Caki2 (cell line): ENCODE measurements at regions not wholly inside any gene's neighbourhood (a gene's known extent, or its start where the extent isn't known, plus 50 kb on each side); places are given as distances from the start of the nearest gene placed in this dataset.

Experiments used
- DNase-seq: peaks from one replicate; pipeline ENCODE4 v3.0.0-alpha.2; 2015; ENCODE audit warnings: low read depth
- in situ Hi-C: cut with HindIII; loops from 2 replicates; pipeline ENCODE4 v1.10.0; 2016; ENCODE audit warnings: low sequenced_read_pairs, low pct_unique_long_range_greater_than_20kb, mixed read lengths

DNA sequence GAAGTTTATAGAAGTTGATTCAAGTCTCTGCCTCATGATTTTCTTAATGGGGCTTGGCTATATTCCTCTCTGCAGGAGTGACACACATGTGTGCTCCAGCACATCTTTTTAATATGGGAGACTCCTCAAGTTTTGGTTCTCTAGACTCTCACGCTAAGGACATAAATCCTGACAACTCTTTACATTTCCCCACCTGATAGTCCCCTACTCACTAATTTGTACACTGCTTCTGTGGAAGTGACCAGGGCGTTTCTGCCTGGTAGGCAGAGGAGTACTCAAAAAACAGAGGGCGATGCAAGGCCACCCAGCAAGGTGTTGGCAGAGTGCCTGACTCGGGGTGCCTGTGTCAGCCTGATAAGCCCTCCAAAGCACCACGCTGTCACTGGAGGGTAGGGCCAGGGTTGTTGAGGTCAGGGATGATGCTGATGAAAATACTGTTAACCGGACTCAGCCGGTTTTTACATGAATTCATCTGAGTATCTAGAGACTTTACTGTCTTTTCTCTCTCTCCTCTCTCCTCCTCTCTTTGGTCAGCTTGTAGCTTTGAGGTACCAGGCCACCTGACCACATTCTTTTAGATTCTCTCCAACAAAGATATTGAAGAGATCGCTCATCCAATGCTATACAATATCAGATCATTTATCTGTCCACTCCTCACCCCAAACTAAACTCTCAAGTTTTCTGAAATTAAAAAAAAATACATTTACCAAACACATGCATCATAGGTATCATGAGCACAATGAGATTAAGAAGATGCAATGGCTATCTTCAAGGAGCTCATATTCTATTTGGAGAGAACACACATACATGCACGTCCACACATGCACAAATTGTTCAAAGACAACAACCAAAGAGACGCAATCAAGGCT, 205.2 kb downstream of the PIK3R1 start:
- in situ Hi-C loops = no loop called here
- DNase-seq = no peak

DNA sequence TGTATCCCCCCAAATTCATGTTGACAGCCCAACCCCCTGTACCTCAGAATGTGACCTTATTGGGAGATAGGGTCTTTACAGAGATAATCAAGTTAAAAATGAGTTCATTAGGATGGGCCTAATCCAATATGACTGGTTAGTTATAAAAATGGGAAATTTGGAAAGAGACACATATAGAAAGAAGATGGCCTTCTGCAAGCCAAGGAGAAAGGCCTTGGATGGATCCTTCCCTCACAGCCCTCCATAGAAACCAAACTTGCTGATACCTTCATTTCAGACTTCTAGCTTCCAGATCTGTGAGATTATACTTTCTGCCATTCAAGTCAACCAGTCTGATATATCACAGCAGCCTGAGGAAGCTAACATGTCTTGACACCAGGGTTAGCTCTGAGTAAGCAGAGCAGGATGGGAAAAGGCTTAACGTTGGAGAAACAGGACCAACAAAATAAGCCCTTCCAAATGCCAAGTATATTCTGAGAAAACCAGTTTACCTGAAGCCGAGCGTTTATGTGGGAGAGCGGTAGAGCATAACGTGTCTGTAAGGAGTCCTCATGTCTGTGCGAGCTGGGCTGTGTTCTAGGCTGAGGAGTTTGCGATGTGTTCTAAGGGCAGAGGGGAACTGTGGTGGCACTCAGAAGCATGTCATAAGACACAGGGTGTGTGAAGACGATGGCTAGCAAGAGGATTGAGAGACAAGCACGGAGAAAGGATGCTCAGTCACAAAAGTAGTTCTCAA, 206.1 kb downstream of the PIK3R1 start:
- in situ Hi-C loops = no loop called here
- no peak for DNase-seq

DNA sequence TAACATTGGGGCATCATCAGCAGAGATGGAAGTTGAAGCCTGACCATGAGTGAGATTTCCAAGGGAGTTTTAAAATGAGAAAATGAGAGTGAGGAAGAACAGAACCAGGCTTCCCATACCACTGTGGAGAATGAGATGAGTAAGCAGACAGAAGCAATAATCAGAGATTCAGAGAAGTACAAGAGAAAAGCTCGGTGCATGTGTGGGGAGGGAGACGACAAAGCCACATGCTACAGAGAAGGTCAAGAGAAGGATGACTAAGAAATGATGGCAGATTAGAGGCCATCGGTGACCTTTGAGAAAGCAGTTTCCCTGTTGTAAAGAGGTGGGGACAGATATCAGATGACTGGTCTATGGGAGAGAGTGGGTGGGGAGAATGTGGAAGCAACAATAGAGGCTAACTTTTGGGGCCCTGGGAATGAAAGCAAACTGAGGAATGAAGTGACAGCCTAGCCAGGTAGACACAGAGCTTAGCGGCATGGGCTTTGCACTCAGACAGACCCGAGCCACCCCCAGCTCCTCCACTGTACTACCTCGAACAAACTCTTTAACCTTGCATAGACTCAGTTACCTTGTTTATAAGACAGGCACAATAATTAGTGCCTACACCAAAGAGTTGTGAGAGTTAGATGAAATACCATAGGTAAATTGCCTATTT, 207.7 kb downstream of the PIK3R1 start:
- in situ Hi-C loops = no loop called here
- DNase-seq = no peak

DNA sequence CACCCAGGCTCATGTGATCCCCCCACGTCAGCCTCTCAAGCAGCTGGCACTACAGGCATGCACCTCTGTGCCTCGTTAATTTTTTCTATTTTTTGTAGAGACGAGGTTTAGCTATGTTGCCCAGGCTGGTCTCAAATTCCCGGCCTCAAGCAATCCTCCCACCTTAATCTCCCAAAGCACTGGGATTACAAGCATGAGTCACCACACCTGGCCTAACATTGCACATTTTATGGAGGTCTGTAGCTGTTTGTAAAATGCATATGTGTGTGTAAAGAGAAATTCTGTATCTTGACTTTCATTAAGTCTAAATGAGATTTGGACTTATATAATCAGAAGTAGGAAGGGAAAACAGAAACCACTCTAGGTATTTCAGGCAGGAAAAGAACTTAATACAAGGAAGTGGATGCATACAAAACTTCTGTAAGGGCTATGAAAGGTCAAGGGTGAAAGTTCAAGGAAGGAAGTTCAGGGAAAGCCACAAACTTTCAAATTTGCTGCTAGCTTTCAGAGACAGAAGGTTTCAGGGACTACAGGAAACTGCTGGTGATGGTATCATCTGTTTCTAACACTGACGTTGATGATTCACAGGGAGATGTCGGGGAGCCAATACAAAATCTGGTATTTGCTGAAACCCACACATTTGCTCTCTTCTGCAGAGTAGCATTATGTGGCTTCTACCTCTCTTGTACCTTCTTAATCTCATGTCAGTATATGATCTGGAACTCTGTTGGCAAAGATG, 209.4 kb downstream of the PIK3R1 start:
- in situ Hi-C loops = no loop called here

DNA sequence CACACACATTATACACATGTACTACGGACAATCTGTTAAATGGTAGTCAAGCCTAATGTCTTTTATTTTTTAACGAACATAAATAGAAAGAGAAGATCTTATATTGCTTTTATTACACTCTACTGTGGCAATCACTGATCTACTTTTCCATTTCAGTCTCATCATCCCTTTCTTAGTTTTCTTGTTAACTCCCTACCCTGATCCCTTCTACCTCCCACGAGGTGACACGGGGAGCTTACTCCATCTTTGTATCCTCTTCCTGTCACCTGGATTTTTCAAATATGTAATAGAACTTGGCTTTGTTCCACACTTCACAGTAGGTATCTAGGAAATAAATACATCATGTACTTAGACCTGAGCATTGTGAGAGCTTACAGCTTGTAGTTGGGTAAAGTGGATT, 211.0 kb downstream of the PIK3R1 start:
- no peak for DNase-seq

More for the DNA sequence above, 209.4 kb downstream of the PIK3R1 start:
- DNase-seq = no peak

DNA sequence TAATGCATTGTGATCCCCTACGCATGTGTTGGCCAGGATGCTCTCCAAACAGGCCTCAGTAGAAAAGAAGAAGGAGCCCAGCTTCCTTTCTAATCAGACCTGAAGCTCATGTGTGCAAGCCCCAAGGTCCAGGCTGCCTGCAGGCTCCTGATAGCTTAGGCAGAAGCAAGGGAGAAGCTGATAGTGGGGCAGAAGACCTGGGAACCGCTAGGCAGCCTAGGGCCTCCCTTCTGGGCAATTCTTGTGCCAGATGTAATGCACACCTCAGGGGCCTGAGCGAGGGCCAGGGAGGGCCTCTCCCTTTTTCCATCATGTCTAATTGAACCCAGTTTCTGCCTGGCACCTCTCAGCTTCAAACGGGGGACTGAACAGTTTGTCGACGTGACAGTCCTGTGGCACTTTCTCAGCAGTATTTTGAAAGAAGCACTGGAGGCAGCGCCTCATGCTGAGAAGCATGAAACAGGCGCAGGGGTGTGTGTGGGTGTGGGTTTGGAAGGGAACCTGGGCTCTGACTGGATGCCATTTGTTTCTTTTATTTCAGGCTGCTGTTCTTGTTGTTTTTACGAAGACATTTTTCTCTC, 212.8 kb downstream of the PIK3R1 start:
- no peak for DNase-seq
- in situ Hi-C loops = no loop called here

More for the DNA sequence above, 211.0 kb downstream of the PIK3R1 start:
- in situ Hi-C loops = no loop called here

DNA sequence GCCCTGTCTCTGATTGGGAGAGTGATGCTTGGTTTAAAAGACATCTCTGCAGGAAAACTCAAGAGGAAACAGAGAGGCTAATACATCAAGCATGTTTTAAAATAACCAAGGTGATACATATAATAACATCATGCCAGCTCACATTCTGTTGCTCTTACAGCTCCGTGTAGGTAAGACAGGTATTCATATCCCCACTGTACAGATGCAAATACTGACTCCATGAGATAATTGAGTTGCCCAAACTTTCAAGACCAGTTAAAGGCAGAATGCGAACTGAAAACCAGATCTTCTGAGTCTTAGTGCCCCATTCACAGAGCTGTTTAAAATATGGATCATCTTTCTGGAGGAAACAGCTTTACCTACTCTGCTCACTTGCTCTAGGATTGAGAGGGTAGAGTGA, 214.0 kb downstream of the PIK3R1 start:
- DNase-seq = no peak
- in situ Hi-C loops = no loop called here

DNA sequence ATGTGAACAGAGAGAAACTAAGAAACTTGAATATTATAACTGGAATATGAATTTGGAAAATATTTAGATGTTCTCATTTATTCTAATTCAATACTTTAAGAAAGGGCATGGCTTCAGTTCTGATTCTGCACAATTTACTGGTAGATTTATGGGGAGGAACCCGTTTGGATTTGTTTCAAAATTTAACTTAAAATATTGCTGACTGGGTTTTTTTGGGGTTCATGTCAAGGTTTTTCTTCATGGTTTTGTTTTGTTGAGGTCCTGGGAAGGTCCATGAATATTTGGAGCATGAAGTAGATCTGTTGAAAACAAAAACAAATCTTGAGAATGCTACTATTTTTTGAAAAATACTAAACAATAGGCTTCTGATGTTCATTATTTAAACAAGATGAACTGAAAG, 214.7 kb downstream of the PIK3R1 start:
- DNase-seq = no peak
- in situ Hi-C loops = no loop called here

DNA sequence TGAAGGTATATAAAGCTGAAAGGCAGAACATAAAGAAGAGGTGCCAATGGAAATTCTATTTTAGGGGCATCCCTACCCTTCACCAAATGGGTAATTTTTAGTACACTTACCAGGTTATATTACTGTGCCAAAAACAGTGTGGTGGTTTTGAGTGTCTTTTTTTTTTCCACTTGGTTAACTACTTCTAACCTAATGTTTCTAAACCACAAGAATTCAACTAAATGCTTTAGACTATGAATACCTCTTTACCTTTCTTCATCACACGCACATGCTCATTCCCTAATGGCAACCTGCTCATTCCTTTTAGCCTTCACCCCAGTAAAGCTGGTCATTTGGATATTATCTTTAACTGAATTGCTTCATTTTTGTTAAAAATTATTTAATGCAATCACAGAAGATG, 215.6 kb downstream of the PIK3R1 start:
- in situ Hi-C loops = no loop called here
- DNase-seq = peak; percentile 29

DNA sequence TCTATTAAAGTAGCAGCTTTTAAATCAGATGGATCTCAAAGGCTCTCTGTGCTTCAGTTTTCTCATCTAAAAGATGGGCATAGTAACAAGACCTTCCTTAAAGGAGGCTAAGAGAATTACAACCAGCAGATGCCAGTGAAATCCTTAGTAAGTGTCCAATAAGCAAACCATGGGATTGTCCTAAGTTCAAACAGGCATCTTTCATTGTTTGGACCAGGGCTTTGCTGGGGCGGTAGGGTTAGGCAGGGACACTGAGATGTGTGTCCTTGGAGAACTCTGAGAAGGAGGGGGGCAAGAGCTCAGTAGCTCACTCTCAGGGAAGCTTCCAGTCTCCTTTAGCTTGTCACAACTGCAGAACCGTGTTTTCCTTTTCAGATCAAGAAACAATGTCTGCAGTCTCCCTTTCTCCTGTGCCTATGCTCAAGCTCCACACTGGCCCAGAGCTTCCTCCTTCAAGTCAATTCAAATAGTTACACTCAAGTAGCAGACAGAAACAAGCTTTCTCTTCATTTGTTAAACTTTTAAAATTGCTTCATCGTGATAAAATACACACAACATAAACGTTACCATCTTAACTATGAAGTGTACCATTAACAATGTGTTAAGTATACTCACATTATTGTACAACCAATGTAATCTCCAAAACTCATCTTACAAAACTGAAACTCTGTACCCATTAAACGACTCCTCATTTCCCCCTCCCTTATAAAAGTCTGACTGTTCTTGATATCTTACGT, 216.2 kb downstream of the PIK3R1 start:
- in situ Hi-C loops = no loop called here
- peak; percentile 19 for DNase-seq

DNA sequence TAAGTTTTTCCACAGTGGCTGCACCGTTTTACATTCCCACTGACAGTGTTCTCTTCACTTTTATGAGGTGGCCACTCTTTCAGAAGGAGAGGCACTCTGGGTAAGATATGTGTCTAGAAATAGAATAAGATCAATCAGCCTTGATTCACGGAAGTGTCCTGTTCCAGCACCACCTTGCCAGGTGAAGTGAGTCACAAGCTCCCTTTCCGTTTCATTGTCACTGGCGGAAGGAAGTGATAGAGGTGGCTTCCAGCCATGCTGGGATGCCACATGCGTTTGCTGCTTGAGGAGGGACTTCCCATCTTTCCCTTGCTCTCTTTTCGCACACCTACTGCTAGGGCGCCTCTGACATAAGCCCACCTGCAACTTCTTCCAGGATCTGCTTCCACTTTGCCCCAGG, 217.1 kb downstream of the PIK3R1 start:
- in situ Hi-C loops = no loop called here
- DNase-seq = no peak

DNA sequence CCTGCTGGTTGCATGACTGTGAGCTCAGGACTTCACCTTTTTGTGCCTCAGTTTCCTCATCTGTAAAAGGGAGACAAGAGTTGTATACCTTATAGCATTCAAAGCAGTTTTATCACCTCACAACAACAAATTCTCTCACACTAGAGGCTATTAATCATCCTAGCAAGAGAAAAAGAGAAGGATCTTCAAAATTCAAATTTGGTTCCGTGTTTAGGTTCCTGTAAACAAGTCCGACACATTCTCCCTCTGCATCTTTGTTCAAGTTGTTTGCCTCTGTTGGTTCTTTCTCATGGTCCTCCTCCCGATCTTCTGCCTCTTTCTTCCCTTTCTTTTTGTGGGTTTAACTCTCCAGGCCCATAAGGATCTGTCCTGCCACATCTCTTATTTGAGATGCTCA, 218.0 kb downstream of the PIK3R1 start:
- in situ Hi-C loops = no loop called here

DNA sequence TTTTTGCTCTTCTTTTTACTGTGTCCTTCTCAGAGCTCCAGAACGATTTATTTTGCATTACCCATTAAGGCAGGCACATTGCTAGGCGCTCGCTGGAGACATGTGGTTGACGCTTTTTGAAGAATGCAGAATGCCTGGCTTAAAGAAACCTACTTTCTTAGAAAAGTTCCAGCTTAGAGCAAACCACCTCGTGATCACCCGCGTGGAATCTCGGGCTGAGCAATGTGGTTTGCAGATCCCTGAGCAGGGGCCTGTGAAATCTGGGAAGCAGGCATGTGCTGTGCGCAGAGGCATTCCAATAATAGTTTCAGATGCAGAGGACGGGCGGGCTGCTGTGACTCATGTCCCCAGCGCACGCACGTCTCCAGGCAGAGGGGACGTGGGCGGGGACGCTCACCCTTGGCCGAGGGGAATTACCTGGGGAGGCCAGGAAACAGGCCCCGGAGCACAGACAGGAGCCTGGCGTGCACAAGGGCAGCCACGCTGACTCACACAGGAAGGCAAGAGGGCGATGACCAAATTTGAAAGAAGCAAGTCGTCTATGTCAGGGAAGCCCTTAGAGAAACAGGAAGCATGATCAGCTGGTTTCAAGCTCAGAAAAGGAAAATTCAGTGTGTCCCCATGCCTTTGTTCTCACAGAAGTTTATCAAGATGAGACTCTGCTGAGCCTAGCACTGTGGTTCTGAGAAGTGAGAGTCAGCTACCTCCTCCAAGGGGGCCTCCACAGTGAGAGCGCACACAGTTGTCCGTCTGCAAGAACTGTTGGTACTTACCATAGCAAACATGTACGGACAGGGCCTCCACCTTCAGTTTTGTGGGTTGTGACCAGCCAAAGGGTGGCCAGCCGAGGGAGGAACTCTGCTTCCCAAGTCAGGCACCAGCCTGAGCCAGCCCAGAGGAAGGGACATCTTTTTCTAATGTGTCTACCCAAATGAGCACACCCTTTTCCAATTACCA, 218.6 kb downstream of the PIK3R1 start:
- in situ Hi-C loops = no loop called here
- DNase-seq = peak; percentile 98

More for the DNA sequence above, 218.0 kb downstream of the PIK3R1 start:
- peak; percentile 23 for DNase-seq

DNA sequence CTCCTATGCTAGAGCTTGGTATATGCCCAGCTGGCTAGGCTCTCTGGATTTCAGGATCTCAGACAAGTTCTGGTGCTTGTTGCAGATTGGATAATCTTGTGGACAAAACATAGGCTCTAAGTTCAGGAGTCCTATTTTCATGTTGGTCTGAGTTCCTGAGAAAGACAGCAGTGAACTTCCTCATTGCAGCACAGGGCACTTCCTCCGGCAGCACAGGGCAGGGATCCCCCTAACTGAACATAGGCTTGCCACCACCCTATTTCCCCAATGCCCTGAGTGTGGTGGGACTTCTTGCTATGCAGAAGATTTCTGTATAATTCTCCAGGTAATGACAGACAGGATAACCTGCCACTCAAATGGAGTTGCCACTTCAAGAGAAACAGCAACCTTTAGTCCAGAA, 220.1 kb downstream of the PIK3R1 start:
- in situ Hi-C loops = no loop called here
- no peak for DNase-seq

DNA sequence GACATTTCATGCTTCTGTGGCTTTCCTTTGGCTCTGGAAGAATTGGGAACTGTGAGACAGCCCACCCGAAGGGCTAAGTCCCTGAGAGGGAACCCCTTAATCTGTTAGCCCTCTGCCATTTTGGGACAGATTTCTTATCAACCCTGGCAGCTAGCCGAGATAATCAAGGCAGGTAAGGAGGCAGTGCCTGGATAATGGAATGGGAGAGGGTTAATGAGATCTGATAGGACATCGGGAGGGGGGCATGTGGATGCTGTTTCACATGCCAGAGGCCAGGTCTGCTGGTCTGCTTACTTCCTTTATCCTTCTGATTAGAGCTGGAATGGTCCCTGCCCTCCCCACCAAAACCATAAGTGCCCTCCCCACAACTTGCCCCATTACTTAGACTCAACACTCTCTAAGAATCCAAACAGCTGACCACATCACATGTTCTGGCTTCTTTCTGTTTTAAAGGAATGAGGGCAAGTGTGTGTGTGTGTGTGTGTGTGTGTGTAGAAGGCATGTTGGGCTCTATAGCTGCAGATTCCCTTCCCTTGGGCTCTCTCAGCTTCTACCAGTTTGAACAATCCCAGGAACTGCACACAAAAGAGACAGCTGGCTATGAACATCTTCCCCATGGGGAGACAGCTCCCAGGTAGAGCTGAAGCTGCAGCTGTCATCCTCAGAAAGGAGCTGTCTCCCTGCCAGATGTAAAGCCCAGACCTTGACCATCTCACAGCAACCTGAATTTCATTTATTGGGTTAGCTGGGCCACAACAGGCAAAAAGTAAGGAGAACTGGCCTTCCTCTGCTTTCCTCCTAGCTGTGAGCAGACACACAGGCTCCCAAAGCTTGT, 221.3 kb downstream of the PIK3R1 start:
- no peak for DNase-seq
- in situ Hi-C loops = no loop called here

DNA sequence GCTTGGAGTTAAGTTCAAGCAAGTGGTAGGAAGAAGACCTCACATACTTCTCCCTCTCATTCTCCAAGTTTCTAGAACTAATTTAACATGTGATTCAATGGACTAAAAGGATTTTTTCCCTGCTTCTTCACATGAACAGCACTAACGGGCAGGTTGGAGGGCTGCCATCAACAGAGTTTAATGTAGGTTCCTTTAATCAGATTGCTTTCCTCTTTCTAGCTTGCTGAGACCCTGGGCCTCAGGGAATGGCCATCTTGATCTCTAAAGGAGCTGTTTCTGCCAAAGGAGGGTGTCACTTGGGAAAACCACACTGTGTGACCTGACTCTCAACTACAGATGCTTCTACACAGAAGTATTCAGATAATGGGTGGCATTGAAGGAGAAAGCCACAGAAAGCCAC, 223.3 kb downstream of the PIK3R1 start:
- DNase-seq = no peak

More for the DNA sequence above, 223.3 kb downstream of the PIK3R1 start:
- in situ Hi-C loops = no loop called here
